ENCODE measurements at regions not wholly inside any gene's neighbourhood (a gene's known extent, or its start where the extent isn't known, plus 50 kb on each side); places are given as distances from the start of the nearest gene placed in this dataset.
"Not testable (repeated sequence)": the region's sequence is repeated elsewhere in the genome, so short reads cannot be mapped to it uniquely, and the experiment has no call there.

DNA sequence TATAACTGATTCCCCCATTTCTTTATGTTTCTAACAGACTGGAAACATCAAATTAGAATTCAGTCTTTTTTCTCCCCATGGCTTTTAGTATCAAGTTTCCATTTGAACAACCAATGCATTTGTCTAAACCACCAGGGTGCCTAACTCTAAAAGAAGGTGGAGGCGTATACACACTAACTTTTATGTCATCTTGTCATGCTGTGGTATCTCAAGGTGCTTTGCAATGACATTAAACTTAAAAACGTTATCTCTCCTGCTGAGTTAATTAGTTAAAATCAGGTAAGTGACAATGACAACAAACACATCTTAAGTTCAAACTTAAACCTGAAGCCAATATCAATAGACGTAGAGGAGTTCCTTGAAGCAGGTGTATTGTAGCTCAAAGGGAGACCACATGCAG, 1001.7 kb downstream of the PCDH17 start:
- DNase-seq = peak; percentile 24

DNA sequence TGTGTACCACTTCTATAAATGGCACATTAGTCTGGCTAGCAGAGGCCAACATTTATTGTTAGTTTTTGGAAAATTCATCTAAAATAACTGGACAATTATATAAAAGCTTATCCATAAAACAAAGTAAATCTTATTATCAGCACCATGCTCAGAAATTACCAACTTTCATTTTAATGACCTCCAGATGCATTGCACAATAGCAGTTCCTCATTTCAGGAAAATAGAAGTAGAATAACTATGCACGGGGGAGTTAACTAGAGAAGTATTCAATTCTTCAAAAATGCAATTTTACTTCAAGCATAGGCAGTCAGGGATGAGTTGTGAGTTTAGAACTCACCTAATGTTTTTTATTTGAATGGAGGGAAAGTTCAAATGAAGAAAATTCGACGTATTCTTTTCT, 1023.5 kb downstream of the PCDH17 start:
- no peak for DNase-seq

DNA sequence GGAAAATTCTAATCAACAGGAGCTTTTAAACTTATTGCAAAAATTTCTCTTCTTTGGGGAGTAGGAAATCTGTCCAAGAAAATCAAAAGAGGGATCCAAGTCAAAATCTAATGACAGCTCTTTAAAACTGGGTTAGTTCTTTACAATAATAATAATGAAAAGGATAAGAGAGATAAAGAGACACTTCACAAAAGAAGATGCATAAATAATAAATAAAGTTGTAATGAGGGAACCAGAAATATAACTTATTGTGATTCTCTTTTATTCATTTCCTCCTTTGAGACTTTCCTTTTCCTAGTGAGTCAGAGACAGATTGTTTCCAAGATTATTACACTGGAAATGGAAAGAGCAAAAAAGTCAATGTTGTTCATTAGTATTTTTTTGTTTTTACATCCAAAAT, 1029.3 kb downstream of the PCDH17 start:
- no peak for DNase-seq

DNA sequence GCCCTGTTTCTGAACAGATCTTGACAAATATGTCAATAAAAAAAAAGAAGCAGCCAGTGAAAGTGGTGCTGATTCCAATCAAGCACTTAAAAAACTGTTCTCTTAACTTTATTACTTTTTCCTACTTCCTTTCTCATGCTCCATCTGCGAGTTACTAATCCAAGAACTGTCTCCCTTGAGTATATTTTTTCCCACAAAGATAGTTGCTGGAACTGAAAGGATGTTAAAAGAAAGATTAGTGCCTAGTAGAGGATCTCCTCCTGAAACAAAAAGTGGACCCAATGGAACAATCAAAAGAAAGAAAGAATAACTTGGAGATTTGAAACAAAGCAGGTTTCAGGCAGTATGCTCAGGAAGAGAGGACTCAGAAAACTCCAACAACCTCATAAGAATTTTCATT, 1034.8 kb downstream of the PCDH17 start:
- DNase-seq = no peak

- no peak for DNase-seq
Measured at GRCh38 chr13:58667096-58667495, 1035.6 kb downstream of the PCDH17 start.

DNA sequence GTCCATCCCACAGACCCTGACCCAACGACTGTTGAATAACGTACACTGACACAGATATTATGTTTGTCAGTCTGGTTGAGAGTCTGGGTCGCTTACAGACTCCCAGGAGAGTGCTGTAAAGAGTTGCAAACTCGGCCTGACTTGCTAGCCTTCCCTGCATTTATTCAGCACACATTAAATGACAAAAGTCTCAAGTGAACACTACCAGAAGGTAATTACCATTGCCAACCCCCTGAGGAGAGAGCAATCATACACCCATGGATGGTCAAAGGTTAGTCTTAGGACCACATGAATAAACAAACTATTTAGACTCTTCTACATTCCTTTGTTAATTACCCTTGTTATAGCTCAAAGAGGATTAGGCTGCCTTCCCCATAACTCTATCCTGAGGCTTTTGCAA, 1048.6 kb downstream of the PCDH17 start:
- DNase-seq = no peak

GRCh38 chr13:58682616-58683015, 1051.1 kb downstream of the PCDH17 start:
- DNase-seq = no peak

GRCh38 chr13:58687148-58687547, 1055.6 kb downstream of the PCDH17 start:
- no peak for DNase-seq

GRCh38 chr13:58698531-58698930, 1067.0 kb downstream of the PCDH17 start:
- no peak for DNase-seq

DNA sequence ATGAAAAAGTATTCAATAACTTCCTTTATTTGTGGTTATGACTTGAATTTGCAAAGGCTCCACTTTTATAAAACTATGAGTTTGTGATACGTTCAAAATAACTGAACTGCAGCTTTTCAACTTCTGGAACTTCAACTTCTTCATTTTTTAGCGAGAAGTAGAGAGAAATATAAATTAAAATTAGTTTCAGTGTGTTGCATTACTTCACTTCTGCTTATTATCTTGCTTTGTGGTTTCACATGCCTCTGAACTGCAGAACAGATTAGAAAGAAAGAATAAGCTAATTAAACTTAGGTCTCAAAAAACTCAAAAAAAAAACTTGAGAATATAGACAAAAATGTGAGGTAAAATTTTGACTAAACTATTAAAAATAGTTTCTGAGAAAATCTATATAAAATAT, 1073.4 kb downstream of the PCDH17 start:
- no peak for DNase-seq

GRCh38 chr13:58706421-58706820, 1074.9 kb downstream of the PCDH17 start:
- DNase-seq = no peak

DNA sequence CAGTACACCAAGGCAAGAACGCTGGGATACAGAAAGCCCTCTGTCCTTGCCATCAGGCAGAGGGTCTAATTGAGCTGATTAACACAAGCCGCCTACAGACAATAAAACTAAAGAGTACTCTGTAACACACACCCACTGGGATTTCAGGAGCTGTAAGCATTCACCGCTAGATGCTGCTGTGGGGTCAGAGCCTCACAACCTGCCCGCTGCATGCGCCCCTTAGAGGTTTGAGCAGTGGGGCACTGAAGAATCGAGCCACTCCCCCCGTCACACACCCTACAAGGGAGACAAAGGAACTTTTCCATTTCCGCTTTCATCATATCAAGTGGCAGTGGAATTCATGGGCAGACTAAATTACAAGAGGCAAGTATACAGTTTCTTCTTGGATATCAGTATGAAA, 1080.6 kb downstream of the PCDH17 start:
- no peak for DNase-seq

DNA sequence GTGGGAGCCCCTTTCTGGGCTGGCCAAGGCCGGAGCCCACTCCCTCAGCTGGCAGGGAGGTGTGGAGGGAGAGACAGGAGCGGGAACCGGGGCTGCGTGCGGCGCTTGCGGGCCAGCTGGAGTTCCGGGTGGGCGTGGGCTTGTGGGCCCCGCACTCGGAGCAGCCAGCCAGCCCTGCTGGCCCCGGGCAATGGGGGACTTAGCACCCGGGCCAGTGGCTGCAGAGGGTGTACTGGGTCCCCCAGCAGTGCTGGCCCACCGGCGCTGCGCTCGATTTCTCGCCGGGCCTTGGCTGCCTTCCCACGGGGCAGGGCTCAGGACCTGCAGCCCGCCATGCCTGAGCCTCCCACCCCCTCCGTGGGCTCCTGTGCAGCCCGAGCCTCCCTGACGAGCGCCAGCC, 1082.5 kb downstream of the PCDH17 start:
- DNase-seq = not testable (repeated sequence)

- no peak for DNase-seq
Measured at GRCh38 chr13:58721273-58721672, 1089.7 kb downstream of the PCDH17 start.

DNA sequence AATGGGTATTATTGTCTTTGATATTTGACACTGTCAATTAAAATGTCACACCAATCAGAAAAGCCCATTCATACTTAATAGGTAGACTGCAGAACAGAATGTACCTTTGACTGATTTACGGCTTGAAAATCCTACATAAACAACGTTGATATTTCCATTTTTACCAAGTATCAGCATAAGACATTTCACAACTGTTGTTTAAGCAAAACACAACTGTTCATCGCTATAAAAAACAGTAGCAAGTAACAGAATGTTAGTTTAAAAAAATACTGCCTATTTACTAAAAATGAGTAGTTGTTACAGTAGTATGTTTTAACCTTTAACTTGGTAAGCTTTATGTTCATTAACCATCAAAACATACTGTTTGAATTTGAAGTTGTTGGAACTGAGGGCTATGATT, 1096.6 kb downstream of the PCDH17 start:
- DNase-seq = no peak

- no peak for DNase-seq
Measured at GRCh38 chr13:58729361-58729760, 1097.8 kb downstream of the PCDH17 start.

GRCh38 chr13:58744686-58745085, 1113.1 kb downstream of the PCDH17 start:
- DNase-seq = no peak

DNA sequence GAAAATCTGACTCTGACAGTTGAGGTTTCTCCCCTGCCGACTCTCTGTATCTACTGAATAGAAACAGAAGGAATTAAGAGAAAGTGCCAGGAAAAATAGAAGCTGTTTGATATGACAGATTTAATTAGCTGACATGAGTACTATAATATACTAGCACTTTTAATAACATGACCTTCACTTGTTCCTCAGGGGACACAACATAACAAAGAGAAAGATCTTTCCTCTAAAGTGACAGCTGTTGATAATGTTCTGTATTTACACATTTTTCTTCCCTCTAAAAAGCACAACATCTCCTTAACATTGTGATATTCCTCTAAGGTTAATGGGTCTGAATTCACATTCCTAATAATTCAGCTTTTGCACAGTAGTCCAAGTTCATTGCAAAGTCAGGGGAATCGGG, 1136.0 kb downstream of the PCDH17 start:
- DNase-seq = no peak

GRCh38 chr13:58773280-58773859, 1141.8 kb downstream of the PCDH17 start:
- DNase-seq = no peak

DNA sequence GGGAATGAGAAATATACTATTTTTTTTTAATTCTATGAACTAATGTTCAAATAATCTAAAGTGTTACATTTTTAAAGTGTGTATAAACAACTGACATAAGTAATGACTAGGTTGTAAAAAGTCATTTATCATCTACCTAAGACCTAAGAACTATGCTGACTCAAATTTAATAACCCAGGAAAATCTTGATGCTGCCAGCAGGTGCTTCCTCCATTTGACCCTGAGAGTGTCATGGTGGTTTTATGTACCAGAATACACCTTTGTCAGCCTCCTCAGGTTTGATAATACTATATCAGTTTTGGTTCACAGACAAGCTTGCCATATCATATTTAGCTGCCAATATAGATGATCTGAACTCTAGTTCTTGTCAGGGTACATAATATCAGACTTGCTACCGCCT, 1151.2 kb downstream of the PCDH17 start:
- DNase-seq = no peak

- no peak for DNase-seq
Measured at GRCh38 chr13:58792854-58793253, 1161.3 kb downstream of the PCDH17 start.

- no peak for DNase-seq
Measured at GRCh38 chr13:58795715-58796114, 1164.2 kb downstream of the PCDH17 start.

DNA sequence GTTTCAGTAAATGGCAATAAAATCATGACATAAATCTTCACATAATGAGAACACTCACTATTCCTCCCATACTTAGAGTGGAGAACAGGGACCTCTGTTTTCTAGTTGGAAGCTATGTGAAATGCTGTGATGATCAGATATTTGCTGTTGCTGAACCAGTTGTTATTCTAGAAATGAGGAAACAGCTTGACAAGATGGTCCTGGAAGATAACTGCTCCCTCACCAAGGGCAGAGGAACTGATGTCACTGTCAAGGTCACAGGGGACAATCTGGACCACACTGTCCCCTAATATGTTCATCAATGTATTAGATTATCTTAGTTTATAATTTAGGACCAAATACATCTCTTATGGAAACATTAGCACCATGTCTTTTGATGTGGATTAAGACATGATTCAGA, 1173.3 kb downstream of the PCDH17 start:
- no peak for DNase-seq

- DNase-seq = no peak
Measured at GRCh38 chr13:58806401-58806800, 1174.9 kb downstream of the PCDH17 start.

GRCh38 chr13:58823701-58824100, 1192.2 kb downstream of the PCDH17 start:
- no peak for DNase-seq

- DNase-seq = no peak
Measured at GRCh38 chr13:58827904-58828303, 1196.4 kb downstream of the PCDH17 start.

Data from NCI-H345 (cell line).